ENCODE measurements at regions not wholly inside any gene's neighbourhood (a gene's known extent, or its start where the extent isn't known, plus 50 kb on each side); places are given as distances from the start of the nearest gene placed in this dataset.
A peak's percentile ranks its signal among the peaks of the same experiment; 100 is the strongest.

- no peak overlapping the region for H3K27ac ChIP-seq (ENCODE audit: low read length)
- H2AFZ ChIP-seq (ENCODE audit: low read depth, low read length): no peak overlapping the region
- no peaks in the 10 kb centered on the region for H3K36me3 ChIP-seq (ENCODE audit: insufficient read depth, low read length)
- TF ChIP-seq, protein P1, sequence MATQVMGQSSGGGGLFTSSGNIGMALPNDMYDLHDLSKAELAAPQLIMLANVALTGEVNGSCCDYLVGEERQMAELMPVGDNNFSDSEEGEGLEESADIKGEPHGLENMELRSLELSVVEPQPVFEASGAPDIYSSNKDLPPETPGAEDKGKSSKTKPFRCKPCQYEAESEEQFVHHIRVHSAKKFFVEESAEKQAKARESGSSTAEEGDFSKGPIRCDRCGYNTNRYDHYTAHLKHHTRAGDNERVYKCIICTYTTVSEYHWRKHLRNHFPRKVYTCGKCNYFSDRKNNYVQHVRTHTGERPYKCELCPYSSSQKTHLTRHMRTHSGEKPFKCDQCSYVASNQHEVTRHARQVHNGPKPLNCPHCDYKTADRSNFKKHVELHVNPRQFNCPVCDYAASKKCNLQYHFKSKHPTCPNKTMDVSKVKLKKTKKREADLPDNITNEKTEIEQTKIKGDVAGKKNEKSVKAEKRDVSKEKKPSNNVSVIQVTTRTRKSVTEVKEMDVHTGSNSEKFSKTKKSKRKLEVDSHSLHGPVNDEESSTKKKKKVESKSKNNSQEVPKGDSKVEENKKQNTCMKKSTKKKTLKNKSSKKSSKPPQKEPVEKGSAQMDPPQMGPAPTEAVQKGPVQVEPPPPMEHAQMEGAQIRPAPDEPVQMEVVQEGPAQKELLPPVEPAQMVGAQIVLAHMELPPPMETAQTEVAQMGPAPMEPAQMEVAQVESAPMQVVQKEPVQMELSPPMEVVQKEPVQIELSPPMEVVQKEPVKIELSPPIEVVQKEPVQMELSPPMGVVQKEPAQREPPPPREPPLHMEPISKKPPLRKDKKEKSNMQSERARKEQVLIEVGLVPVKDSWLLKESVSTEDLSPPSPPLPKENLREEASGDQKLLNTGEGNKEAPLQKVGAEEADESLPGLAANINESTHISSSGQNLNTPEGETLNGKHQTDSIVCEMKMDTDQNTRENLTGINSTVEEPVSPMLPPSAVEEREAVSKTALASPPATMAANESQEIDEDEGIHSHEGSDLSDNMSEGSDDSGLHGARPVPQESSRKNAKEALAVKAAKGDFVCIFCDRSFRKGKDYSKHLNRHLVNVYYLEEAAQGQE (IDR thresholded peaks at IDR 0.05; ENCODE audit: borderline replicate concordance): no peak
- TF ChIP-seq EZH2 (IDR thresholded peaks at IDR 0.05; ENCODE audit: borderline replicate concordance, insufficient read depth, low read length, poor library complexity, severe bottlenecking) (no peak), TAF1 (IDR thresholded peaks at IDR 0.05; ENCODE audit: low read depth) (no peak), EP300 (conservative IDR thresholded peaks at IDR 0.05; ENCODE audit: poor library complexity, severe bottlenecking) (no peak), POLR2AphosphoS5 (IDR thresholded peaks at IDR 0.05) (peak; percentile 61), SMC3 (conservative IDR thresholded peaks at IDR 0.05; ENCODE audit: poor library complexity) (no peak), RAD21 (conservative IDR thresholded peaks at IDR 0.05) (no peak), MXI1 (conservative IDR thresholded peaks at IDR 0.05; ENCODE audit: poor library complexity, severe bottlenecking) (no peak)
- no peaks in the 10 kb centered on the region for H3K27me3 ChIP-seq (ENCODE audit: insufficient read depth, low read depth, low read length)
- no peak overlapping the region for H3K9ac ChIP-seq (ENCODE audit: low read length)
- H3K4me2 ChIP-seq (ENCODE audit: low read length): no peak overlapping the region
- no peaks in the 10 kb centered on the region for H3K79me2 ChIP-seq (replicated peaks; ENCODE audit: insufficient read depth, low read length)
- no peak overlapping the region for H3K4me3 ChIP-seq (ENCODE audit: low read length)
- no peaks in the 10 kb centered on the region for H3K9me3 ChIP-seq (ENCODE audit: low read length)
- H3F3A ChIP-seq (ENCODE audit: insufficient read depth, low read length, poor library complexity, severe bottlenecking): no peaks in the 10 kb centered on the region
- H3K9me2 ChIP-seq (ENCODE audit: insufficient read depth, low read length): no peaks in the 10 kb centered on the region
- H4K20me1 ChIP-seq (ENCODE audit: insufficient read depth): no peaks in the 10 kb centered on the region
These were observed 197.1 kb upstream of the SPOCK3 start for GRCh38 chr4:167431371-167431770.

DNA sequence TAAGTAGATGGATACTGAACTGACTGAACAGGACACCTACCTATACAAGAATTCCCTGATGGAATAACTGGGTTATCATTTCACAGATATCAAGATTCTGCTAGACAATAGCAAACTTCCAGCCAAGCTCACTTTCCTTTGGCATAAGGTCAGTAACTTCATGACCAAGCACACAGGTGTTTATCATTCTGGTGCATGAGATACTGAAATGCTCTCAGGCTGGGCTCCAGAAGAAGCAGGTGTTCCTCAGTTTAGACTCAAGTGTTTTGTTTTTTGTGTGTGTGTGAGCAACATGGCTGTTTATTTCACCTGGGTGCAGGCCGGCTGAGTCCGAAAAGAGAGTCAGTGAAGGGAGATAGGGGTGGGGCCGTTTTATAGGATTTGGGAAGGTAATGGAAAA is 201.5 kb upstream of the SPOCK3 start:
- H2AFZ ChIP-seq (ENCODE audit: low read depth, low read length): no peak overlapping the region
- no peaks in the 10 kb centered on the region for H3K9me2 ChIP-seq (ENCODE audit: insufficient read depth, low read length)
- H3K36me3 ChIP-seq (ENCODE audit: insufficient read depth, low read length): no peaks in the 10 kb centered on the region
- TF ChIP-seq, protein P2, sequence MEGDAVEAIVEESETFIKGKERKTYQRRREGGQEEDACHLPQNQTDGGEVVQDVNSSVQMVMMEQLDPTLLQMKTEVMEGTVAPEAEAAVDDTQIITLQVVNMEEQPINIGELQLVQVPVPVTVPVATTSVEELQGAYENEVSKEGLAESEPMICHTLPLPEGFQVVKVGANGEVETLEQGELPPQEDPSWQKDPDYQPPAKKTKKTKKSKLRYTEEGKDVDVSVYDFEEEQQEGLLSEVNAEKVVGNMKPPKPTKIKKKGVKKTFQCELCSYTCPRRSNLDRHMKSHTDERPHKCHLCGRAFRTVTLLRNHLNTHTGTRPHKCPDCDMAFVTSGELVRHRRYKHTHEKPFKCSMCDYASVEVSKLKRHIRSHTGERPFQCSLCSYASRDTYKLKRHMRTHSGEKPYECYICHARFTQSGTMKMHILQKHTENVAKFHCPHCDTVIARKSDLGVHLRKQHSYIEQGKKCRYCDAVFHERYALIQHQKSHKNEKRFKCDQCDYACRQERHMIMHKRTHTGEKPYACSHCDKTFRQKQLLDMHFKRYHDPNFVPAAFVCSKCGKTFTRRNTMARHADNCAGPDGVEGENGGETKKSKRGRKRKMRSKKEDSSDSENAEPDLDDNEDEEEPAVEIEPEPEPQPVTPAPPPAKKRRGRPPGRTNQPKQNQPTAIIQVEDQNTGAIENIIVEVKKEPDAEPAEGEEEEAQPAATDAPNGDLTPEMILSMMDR (IDR thresholded peaks at IDR 0.05; ENCODE audit: poor library complexity, severe bottlenecking): no peak
- TF ChIP-seq RAD21 (conservative IDR thresholded peaks at IDR 0.05): no peak
- no peak for TF ChIP-seq POLR2AphosphoS5 (IDR thresholded peaks at IDR 0.05)
- H4K20me1 ChIP-seq (ENCODE audit: insufficient read depth): no peaks in the 10 kb centered on the region
- no peak overlapping the region for H3K9ac ChIP-seq (ENCODE audit: low read length)
- no peak overlapping the region for H3K4me3 ChIP-seq (ENCODE audit: low read length)
- no peak overlapping the region for H3K27ac ChIP-seq (ENCODE audit: low read length)
- no peaks in the 10 kb centered on the region for H3K9me3 ChIP-seq (ENCODE audit: low read length)
- no peak overlapping the region for H3K4me2 ChIP-seq (ENCODE audit: low read length)
- H3K79me2 ChIP-seq (replicated peaks; ENCODE audit: insufficient read depth, low read length): no peaks in the 10 kb centered on the region
- H3F3A ChIP-seq (ENCODE audit: insufficient read depth, low read length, poor library complexity, severe bottlenecking): no peaks in the 10 kb centered on the region
- H3K27me3 ChIP-seq (ENCODE audit: insufficient read depth, low read depth, low read length): no peaks in the 10 kb centered on the region

DNA sequence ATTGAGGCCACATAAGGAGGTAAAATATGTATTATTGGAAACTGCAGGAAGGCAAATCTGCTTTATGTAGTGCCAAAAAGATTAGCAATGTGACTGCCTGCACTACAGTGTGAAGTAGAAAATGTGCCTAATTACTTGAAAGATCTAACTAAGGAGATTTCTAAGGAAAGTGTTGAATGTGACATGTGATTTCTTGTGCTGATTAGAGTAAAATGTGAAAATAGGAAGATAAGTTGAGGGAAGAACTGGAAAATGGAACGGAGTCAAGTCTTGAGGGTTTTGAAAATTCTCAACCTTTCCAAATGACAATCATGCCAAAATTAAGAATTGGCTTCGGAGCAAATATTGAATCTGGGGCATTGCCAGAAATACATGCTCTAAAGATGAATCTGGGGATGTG is 209.5 kb upstream of the SPOCK3 start:
- H3K9me2 ChIP-seq (ENCODE audit: insufficient read depth, low read length): no peaks in the 10 kb centered on the region
- H3K4me3 ChIP-seq (ENCODE audit: low read length): no peak overlapping the region
- no peak overlapping the region for H2AFZ ChIP-seq (ENCODE audit: low read depth, low read length)
- H3K27ac ChIP-seq (ENCODE audit: low read length): no peak overlapping the region
- H3K9me3 ChIP-seq (ENCODE audit: low read length): no peaks in the 10 kb centered on the region
- H3K36me3 ChIP-seq (ENCODE audit: insufficient read depth, low read length): no peaks in the 10 kb centered on the region
- no peak overlapping the region for H3K9ac ChIP-seq (ENCODE audit: low read length)
- H4K20me1 ChIP-seq (ENCODE audit: insufficient read depth): no peaks in the 10 kb centered on the region
- TF ChIP-seq TAF1 (IDR thresholded peaks at IDR 0.05; ENCODE audit: low read depth) (no peak), MXI1 (conservative IDR thresholded peaks at IDR 0.05; ENCODE audit: poor library complexity, severe bottlenecking) (no peak), RAD21 (conservative IDR thresholded peaks at IDR 0.05) (no peak), POLR2AphosphoS5 (IDR thresholded peaks at IDR 0.05) (no peak), EZH2 (IDR thresholded peaks at IDR 0.05; ENCODE audit: borderline replicate concordance, insufficient read depth, low read length, poor library complexity, severe bottlenecking) (no peak), SMC3 (conservative IDR thresholded peaks at IDR 0.05; ENCODE audit: poor library complexity) (no peak), EP300 (conservative IDR thresholded peaks at IDR 0.05; ENCODE audit: poor library complexity, severe bottlenecking) (no peak)
- TF ChIP-seq, protein P1 (IDR thresholded peaks at IDR 0.05; ENCODE audit: borderline replicate concordance): no peak
- TF ChIP-seq, protein P2 (IDR thresholded peaks at IDR 0.05; ENCODE audit: poor library complexity, severe bottlenecking): no peak
- H3F3A ChIP-seq (ENCODE audit: insufficient read depth, low read length, poor library complexity, severe bottlenecking): no peaks in the 10 kb centered on the region
- no peaks in the 10 kb centered on the region for H3K79me2 ChIP-seq (replicated peaks; ENCODE audit: insufficient read depth, low read length)
- H3K27me3 ChIP-seq (ENCODE audit: insufficient read depth, low read depth, low read length): no peaks in the 10 kb centered on the region
- no peak overlapping the region for H3K4me2 ChIP-seq (ENCODE audit: low read length)

All from neural cell (in vitro differentiated cells).